Left renal pelvis (tissue), 4 donors: ENCODE measurements at regions not wholly inside any gene's neighbourhood (a gene's known extent, or its start where the extent isn't known, plus 50 kb on each side); places are given as distances from the start of the nearest gene placed in this dataset.
A peak's percentile ranks its signal among the peaks of the same experiment; 100 is the strongest.

ENCODE experiments used
- DNase-seq, 4 donors: peaks; one replicate each; pipeline ENCODE4 v3.0.0-alpha.2; 2013; ENCODE audit warnings: low read depth in 4 of 4, low spot score in 3 of 4

DNA sequence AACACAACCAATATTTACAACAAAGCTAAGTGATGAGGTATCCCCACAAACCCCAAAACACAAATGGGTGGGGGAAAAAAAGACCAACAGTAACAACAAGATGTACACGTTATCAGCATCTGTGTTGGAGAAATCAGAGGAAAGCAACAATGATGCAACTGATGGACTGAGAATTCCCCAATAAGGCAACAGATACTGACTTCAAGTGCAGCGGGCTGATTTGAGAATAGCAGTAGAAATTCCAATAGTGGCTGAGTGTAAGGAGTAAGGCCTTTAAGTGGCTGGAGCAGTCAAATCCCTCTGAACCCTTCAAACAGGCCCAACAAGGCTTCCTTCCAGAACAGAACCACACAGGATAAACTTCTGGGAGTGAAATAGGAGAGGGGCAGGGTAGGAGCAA lies 97.6 kb downstream of the TM2D1 start:
- no peak for DNase-seq

DNA sequence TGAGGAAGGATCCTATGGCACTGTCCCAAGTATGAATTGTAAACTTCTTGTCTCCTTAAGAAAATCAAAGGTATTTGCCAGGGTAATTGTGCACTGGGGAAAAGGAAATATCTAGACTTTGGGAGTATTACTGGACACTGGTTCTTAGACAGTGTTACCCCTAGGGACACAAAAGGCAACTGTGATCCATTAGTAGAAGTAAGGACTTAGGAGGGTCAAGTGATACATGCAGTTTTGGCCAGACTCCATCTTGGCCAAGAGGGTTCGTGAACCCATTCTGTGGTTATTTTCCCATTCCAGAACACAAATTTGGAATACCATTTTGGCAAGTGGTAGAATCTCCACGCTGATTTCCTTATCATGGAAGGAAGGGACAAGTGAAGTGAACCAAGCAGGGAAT lies 98.1 kb downstream of the TM2D1 start:
- DNase-seq = no peak

DNA sequence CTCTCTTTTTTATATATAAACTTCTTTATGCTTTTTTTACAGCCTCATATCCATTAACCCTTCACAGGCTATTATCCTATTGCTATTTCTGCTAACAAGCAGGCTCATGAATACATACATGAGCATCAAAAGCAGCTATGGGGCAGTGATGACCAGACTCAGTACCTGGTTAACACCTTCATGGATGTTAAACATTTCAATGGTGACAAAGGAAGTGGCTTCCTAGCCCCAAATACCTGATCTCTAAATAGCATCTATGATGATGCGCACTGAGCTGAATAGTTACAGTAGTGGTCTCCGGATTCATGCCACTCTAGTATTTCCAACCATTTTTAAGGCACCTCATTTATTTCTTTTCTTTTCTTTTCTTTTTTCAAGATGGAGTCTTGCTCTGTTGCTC lies 101.1 kb downstream of the TM2D1 start:
- no peak for DNase-seq

DNA sequence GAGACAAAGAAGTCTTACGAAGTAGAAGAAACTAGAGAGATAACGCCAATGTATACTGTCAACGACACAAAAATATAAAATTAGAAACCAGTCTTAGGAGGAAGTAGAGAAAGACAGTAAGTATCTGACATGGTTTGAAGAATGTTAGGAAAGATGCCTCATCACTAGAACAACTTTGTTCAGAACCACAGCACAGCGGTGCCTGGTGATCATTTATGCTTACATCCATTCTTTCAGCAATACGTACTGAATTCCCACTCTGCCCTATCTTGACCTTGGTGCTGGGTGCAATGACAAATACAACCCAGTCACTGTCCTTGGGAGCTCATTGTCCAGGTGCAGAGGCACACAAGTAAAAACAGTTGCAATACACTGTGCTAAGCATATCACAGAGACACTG lies 104.4 kb downstream of the TM2D1 start:
- no peak for DNase-seq

DNA sequence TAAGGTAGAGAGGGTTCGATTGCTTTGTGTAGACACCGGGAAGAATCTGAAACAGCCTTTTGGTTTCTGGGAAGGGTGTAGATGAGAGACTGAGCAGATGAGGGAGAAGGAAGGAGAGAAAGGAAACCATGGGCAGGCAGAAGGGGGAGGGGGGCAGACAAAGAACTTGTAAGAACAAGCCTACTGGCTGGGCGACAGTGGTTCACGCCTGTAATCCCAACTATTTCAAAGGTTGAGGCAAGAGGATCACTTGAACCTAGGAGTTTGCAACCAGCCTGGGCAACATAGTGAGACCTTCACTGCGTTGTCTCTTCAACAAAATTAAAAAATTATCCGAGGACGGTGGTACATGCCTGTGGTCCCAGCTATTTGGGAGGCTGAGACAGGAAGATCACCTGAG lies 106.2 kb downstream of the TM2D1 start:
- no peak for DNase-seq

DNA sequence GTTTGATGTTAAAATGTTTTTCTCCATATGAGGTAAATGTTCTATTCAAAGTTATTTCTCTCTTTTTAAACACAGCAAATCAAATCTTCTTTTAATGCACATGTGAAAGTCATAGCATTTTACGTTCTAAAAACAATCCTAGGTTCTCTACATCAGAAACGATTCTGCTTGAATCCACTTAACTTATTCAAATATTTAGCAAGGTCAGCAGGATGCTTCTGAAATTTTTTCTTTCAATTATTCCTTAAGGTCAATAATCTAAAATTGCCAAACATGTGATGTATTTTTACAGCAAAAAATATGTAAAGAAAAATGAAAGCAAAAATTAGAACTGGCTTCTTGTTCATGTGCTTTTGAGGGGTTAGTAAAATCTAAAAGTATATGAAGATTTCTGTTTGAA lies 106.7 kb downstream of the TM2D1 start:
- DNase-seq = no peak

DNA sequence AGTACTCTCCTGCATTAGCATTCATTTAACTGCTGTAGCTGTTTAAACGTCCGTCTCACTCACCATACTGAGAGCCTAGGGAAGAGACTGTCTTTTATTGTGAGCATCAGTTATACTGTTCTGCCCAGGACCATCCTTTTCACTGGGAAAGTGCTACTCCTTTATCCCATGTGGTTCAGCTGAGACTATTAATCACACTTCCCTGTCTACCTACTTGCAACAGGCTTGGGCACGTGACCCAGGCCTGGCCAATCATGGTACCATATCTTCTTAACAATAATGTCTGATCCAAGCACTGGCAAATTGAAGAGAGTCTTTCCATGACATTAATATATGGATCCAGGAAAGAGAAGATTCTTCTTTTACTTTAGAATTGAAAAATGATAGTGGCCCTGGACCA lies 108.1 kb downstream of the TM2D1 start:
- no peak for DNase-seq

DNA sequence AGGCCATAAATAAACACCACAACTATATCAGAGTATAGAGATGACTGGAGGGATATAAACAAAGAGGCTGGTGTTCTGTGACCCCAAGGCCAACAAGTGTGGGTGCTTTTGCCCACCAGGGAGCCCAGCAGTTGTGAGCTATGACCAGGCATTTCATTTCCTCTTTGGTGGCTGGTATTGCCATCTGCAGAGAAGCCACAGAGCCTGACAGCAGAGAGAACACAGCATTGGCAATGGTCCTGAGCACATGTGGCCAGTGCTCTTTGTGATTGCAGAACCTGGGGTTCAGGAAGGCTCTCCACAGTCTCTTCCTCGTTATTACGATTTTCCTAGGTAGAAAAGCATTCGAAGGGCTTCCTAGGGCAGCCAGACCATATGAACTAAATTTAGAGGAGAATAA lies 112.3 kb downstream of the TM2D1 start:
- DNase-seq = no peak

DNA sequence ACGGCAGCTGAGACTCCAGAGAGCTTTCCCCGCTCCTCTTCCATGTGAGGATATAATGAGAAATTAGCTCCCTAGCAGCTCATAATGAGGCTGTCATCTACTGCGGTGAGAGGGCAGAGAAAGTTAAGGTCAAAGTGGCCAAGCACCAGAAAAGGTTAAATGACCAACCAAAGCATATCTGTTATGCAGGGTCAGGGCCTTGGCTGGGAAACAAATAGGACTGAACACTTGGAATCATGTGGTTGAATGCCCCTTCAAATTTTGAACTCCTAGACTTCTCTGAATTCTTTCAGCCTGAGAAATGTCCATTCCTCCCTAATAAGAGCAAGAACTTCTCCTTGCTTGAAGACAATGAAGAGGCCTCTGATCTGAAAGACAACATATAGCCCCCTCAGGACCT lies 115.9 kb downstream of the TM2D1 start:
- no peak for DNase-seq

DNA sequence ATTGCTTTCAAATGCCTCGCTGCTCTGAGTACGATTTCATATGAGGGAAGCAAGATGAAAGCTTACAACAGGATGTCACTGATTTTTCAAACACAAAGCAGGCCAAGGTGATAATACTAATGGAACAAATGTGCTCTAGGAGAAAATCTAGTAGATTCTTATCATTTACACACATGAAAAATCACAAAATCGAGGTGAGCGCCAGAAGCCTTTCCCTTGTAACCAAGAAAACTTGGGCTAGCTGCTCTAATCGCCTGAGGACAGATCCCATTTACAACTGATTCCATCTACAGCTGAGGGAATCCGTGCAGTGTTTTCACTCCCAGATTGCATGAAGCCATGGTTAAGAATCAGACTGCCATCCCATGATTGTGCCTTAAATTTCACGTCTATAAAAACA lies 117.5 kb downstream of the TM2D1 start:
- DNase-seq = no peak

DNA sequence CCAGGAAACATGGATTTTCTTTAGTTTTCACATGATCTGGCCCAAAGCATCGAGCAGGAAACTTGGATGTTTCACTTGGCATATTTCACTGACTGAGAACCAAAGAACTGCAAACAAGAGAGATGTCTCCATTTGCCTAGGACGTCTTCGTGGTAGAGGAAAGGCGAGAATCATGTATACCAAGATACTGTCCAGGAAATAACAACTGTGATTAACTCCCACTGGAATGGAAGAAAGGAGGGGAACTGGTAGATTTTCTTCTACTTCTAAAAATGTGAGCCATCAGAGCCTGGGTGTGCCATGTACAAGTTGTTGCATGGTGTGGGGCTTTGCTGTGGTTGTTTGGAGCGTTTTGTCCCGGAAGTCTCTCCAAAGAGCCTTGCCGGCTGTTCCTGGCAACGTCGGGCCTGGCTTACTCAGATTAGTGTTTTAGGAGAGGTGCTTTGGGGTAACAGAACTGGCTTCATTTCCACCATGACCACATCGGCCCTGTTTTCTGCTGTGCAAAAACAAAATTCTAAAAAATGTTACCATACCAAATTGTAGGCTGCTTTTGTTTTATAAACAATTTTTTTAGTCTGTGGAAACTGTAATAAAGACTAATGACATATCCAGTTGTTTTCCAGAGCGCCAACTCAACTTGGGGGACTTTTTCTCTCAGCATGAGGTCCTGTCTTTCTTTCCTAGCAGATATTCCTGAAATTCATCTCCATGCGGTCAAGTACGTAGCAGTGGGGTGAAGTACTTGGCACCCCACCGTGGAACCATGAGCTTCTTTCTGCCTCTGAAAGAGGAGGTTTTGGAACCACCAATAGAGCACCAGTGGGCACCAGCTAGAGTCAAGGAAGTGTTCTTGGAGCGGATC lies 118.3 kb downstream of the TM2D1 start:
- no peak for DNase-seq

DNA sequence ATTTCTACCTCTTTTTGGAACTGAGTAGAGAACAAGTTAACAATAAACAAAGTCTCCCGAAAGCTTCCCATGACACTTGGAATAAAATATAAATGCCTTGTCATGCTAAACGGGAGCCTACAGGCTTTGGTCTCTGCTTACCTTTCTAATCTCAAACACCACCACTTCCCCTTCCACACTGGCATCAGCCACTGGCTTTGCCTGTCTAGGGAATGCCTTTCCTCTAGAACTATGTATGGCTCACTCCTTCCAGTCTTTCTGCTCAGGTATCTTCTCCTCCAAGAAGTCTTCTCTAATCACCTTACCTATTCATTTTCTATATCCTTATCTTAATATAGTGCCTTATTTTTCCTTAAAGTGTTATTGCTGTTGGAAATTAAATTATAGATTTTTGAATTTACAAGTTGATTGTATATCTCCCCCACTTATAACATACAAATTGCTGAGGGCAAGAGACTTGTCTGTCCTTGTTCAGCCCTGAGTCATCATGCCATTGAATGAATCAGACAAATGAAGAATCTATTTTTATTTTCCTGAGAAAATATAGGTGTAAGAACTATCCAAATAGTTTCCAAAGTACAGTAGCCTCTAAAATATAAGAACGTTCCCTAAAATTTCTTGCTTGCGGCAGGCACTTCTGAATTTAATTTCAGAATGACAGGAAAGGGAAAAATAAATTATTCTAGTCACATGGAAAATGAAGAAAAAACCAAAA lies 119.2 kb downstream of the TM2D1 start:
- DNase-seq = no peak

DNA sequence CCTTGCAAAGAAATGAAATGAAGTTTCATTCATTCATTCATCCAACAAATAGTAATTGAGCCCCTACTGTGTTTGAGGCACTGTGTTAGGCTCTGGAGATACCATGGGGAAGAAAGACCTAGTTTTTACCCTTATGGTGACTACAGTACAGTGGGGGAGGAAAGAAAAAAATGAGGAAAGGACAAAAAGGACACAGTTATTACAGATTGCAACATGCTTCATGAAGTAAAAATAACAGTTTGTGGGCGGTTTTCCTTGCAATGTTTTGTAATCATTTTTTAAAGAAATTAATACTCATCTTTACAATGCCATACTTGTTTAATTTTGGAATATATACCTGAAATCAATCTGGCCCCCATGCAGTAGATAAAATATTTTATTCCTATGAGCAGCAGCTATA lies 120.3 kb downstream of the TM2D1 start:
- DNase-seq = no peak

DNA sequence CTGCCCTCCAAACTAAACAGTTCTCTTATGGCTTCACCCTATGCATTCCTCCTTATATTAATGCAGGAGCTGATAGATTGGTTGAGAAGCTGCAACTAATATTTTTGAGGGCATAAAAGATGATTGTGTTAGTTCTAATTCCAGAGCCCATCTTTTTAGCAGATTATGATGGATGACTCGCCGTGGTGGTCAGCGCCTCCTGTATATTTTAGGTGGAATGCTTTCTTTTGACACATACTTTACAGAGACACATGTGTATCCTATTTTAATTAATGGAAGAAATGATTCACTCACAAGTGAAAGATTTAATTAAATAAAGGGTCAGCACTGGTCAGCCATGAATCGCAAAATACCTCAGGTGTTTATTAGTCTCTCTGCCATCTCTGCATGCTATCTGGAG lies 120.7 kb downstream of the TM2D1 start:
- DNase-seq = no peak

DNA sequence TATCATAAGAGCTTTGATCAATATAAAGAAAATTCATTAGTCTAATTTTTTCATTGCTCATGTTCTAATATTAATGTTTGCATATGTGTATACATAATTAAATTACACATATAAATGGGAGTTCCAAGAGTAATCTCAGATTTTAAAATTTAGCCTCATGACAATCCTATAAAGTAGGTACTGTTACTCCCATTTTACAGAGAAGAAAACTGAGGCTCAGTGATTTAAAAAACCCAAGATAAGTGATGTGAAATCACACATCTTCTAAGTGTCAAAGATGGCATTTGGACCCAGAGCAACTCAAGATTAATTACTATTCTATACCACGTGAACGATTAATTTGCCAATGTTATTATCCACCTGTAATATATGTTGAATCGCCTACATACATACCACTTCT lies 122.3 kb downstream of the TM2D1 start:
- DNase-seq = no peak

DNA sequence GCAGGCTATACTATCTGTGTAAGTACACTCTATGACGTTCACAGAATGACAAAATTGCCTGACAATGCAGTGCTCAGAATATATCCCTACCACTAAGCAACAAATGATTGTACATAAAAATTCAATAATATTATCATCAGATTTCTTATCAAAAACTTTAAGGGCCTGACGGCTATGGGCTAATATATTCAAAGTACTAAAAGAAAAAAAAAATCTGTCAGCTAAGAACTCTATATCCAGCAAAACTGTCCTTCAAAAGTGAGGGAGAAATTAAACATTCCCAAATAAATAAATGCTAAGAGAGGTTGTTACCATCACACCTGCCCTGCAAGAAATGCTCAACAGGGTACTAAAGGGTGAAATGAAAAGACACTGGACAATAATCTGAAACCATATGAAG lies 127.3 kb downstream of the TM2D1 start:
- DNase-seq = no peak

DNA sequence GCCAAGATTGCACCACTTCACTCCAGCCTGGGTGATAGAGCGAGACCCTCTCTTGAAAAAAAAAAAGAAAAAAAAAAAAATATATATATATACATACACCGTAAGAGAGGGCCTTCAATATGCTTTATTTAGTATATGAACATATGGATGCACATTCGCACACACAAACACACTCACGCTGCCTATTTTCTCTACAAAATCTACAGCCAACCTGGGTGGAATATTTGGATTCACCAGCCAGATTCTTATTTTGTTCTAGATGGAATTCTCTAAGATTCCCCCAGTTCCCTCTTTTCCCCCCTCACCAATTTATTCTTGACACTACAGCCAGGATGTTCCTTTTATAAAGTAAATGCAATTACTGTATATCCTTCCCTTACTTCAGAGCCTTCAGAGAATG lies 131.6 kb downstream of the TM2D1 start:
- no peak for DNase-seq

DNA sequence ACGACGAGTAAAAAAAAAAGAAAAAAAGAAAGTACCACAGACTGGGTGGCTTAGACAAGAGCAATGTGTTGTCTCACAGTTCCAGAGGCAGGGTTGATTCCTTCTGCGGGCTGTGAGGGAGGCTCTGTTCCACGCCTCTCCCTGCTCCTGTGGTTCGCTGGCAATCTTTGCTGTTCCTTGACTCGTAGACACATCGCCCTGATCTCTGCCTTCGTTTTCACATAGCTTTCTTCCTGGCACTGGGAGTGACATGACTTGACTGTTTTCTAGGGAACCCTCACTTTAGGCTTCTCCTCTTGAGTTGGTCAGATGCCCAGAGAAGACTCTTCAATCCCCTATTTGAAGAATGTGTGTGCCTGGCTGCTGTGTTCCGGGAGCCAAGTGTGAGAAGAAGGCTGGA lies 133.6 kb downstream of the TM2D1 start:
- DNase-seq = no peak

DNA sequence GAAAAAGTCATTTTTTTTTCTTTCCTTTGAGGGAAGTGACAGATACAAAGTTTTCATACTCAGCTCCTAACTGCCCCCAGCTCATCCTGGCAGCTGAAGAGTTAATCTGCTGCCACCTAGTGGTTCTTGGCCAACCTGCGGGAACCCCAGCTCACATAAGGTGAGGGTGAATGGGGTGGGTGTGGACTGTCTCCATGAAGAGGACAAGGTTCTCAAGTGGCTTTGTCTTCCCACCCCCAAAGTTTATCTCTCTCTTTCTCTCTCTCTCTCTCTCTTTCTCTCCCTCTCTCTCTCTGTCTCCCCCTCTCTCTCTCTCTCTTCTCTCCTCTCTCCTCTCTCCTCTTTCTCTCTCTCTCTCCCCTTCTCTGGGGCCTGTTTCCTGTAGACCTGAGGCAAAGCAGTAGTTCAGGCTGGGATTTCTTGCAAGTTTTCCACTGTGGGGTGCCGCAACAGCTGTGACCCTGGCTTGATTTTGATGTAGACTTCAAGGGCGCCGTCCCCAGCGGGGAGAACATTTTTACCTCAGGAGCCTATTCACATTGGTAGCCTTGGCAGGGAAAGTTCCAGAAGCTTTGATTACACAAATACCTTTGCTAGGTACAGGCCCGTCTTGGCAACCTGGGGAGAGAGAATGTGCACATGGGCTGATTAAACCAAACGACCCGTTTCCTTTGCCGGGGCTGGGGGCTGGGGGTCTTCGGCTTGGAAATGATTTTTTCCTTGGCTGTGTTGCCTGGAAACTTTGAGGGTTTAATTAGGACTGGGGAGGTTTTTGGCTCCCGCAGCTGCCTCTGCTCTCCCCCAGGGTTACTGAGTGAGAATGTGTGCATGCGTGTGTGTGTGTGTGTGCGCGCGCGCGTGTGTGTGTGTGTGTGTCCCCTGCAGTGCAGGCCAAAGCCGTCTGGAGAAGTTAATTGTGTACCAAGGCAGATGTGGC lies 135.9 kb downstream of the TM2D1 start:
- DNase-seq = peak; percentile 18 to 50 (median 34)

DNA sequence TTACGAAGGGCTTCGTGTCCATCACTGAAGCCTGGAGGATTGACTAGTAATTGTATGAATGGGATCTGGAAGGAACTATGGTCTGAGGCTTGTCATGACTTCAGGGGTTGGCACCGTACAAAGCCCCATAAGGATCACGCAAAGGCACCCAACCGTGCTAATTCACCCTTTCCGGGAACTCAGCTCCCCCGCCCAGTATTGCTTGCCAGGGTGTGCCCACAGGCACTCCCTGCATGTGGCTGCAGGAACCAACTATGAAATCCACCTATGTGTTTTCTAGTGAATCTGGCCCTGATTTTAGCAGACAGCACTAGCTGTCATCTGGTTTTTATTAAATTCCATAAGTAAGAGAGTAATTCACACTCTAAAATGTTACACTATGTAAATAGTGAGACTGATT lies 139.2 kb downstream of the TM2D1 start:
- DNase-seq = no peak

DNA sequence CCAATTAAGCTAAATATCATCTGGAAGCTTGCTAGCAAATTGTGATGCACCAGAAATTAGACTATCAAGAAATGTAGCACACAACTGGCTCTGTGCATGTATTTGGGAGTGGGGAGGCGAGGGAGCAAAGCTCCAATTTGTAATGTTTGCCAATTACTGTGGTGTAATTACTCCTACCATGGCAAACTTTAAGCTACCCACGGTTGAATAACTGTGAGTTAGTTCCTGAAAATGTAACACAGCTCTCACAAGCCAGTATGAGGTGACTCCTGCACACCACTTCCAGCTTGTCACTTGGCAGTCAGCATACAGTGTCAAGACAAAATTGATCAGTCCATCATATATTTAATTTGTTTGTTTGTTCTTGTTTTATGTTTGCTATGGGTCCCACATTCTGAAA lies 141.2 kb downstream of the TM2D1 start:
- DNase-seq = no peak
